IPS-18a (cell line): ENCODE measurements at regions not wholly inside any gene's neighbourhood (a gene's known extent, or its start where the extent isn't known, plus 50 kb on each side); places are given as distances from the start of the nearest gene placed in this dataset.
"Not testable (repeated sequence)": the region's sequence is repeated elsewhere in the genome, so short reads cannot be mapped to it uniquely, and the experiment has no call there.

ENCODE experiments used
- H3K27ac ChIP-seq: one replicate; pipeline ENCODE4 v1.5.1; 2013; ENCODE audit warnings: low read length
- H3K27me3 ChIP-seq: one replicate; pipeline ENCODE4 v1.6.1; 2013; ENCODE audit warnings: mild to moderate bottlenecking, low read length; ENCODE audit not compliant: control insufficient read depth, insufficient read depth
- H3K36me3 ChIP-seq: one replicate; pipeline ENCODE4 v1.6.1; 2013; ENCODE audit warnings: low read depth, low read length; ENCODE audit not compliant: control insufficient read depth
- H3K4me1 ChIP-seq: one replicate; pipeline ENCODE4 v1.6.1; 2013; ENCODE audit warnings: low read depth, low read length; ENCODE audit not compliant: control insufficient read depth
- H3K4me3 ChIP-seq: one replicate; pipeline ENCODE4 v1.5.1; 2013; ENCODE audit warnings: low read length
- H3K9ac ChIP-seq: one replicate; pipeline ENCODE4 v1.6.1; 2013; ENCODE audit warnings: mild to moderate bottlenecking, low read length, moderate library complexity
- H3K9me3 ChIP-seq: one replicate; pipeline ENCODE4 v1.6.1; 2013; ENCODE audit warnings: low read depth, low read length; ENCODE audit not compliant: control insufficient read depth

- H3K4me1 ChIP-seq: peaks cover 11% of the 10 kb centered on the region
Observed at GRCh38 chr11:114959953-114960505, 281.7 kb downstream of the NXPE2 start.

GRCh38 chr11:114960819-114961218 lies 282.5 kb downstream of the NXPE2 start:
- not testable (repeated sequence) for H3K4me3 ChIP-seq, H3K27ac ChIP-seq, H3K9me3 ChIP-seq, H3K9ac ChIP-seq, H3K27me3 ChIP-seq, H3K36me3 ChIP-seq
- peaks cover 11% of the 10 kb centered on the region for H3K4me1 ChIP-seq

More at GRCh38 chr11:114959953-114960505, 281.7 kb downstream of the NXPE2 start:
- no peak overlapping the region for H3K27ac ChIP-seq
- no peaks in the 10 kb centered on the region for H3K27me3 ChIP-seq
- no peaks in the 10 kb centered on the region for H3K9me3 ChIP-seq
- H3K36me3 ChIP-seq: no peaks in the 10 kb centered on the region
- no peak overlapping the region for H3K9ac ChIP-seq
- no peak overlapping the region for H3K4me3 ChIP-seq

GRCh38 chr11:114964676-114965214 lies 286.4 kb downstream of the NXPE2 start:
- Histone ChIP-seq H3K36me3 (no peaks in the 10 kb centered on the region), H3K4me3 (no peak overlapping the region), H3K9me3 (no peaks in the 10 kb centered on the region), H3K9ac (no peak overlapping the region), H3K27ac (no peak overlapping the region), H3K27me3 (no peaks in the 10 kb centered on the region), H3K4me1 (peaks cover 5% of the 10 kb centered on the region)

- Histone ChIP-seq H3K36me3 (no peaks in the 10 kb centered on the region), H3K9me3 (no peaks in the 10 kb centered on the region), H3K27ac (no peak overlapping the region), H3K9ac (no peak overlapping the region), H3K27me3 (no peaks in the 10 kb centered on the region), H3K4me3 (no peak overlapping the region), H3K4me1 (peaks cover 9% of the 10 kb centered on the region)
Observed at GRCh38 chr11:114970927-114971645, 292.8 kb downstream of the NXPE2 start.

- Histone ChIP-seq H3K4me1 (peaks cover 9% of the 10 kb centered on the region), H3K9me3 (no peaks in the 10 kb centered on the region), H3K27me3 (no peaks in the 10 kb centered on the region), H3K9ac (no peak overlapping the region), H3K4me3 (no peak overlapping the region), H3K27ac (no peak overlapping the region), H3K36me3 (no peaks in the 10 kb centered on the region)
Observed at GRCh38 chr11:114972105-114972504, 293.8 kb downstream of the NXPE2 start.

- Histone ChIP-seq H3K4me3 (no peak overlapping the region), H3K9ac (no peak overlapping the region), H3K27me3 (no peaks in the 10 kb centered on the region), H3K36me3 (no peaks in the 10 kb centered on the region), H3K9me3 (no peaks in the 10 kb centered on the region), H3K4me1 (peaks cover 1% of the 10 kb centered on the region), H3K27ac (no peak overlapping the region)
Observed at GRCh38 chr11:114977651-114978050, 299.3 kb downstream of the NXPE2 start.

GRCh38 chr11:114982141-114982540 lies 303.8 kb downstream of the NXPE2 start:
- Histone ChIP-seq H3K9ac (no peak overlapping the region), H3K9me3 (no peaks in the 10 kb centered on the region), H3K4me1 (no peaks in the 10 kb centered on the region), H3K27me3 (no peaks in the 10 kb centered on the region), H3K36me3 (no peaks in the 10 kb centered on the region), H3K27ac (no peak overlapping the region), H3K4me3 (no peak overlapping the region)

GRCh38 chr11:114984611-114985163 lies 306.4 kb downstream of the NXPE2 start:
- no peaks in the 10 kb centered on the region for H3K27me3 ChIP-seq
- H3K9me3 ChIP-seq: no peaks in the 10 kb centered on the region
- H3K36me3 ChIP-seq: no peaks in the 10 kb centered on the region
- H3K27ac ChIP-seq: no peak overlapping the region
- H3K4me1 ChIP-seq: no peaks in the 10 kb centered on the region
- no peak overlapping the region for H3K4me3 ChIP-seq
- H3K9ac ChIP-seq: no peak overlapping the region

GRCh38 chr11:114986365-114986764 lies 308.0 kb downstream of the NXPE2 start:
- Histone ChIP-seq H3K4me3 (no peak overlapping the region), H3K36me3 (no peaks in the 10 kb centered on the region), H3K9ac (no peak overlapping the region), H3K27ac (no peak overlapping the region), H3K9me3 (no peaks in the 10 kb centered on the region), H3K27me3 (no peaks in the 10 kb centered on the region), H3K4me1 (no peaks in the 10 kb centered on the region)

GRCh38 chr11:114987186-114987760 lies 308.9 kb downstream of the NXPE2 start:
- Histone ChIP-seq H3K4me3 (no peak overlapping the region), H3K4me1 (no peaks in the 10 kb centered on the region), H3K36me3 (no peaks in the 10 kb centered on the region), H3K9ac (no peak overlapping the region), H3K27me3 (no peaks in the 10 kb centered on the region), H3K27ac (no peak overlapping the region), H3K9me3 (no peaks in the 10 kb centered on the region)

- no peak overlapping the region for H3K4me3 ChIP-seq
- H3K27ac ChIP-seq: no peak overlapping the region
- H3K27me3 ChIP-seq: no peaks in the 10 kb centered on the region
- H3K9ac ChIP-seq: no peak overlapping the region
- H3K9me3 ChIP-seq: no peaks in the 10 kb centered on the region
- no peaks in the 10 kb centered on the region for H3K4me1 ChIP-seq
- no peaks in the 10 kb centered on the region for H3K36me3 ChIP-seq
Observed at GRCh38 chr11:114988644-114989043, 310.3 kb downstream of the NXPE2 start.
